Stomach (tissue), 4 donors: ENCODE measurements at regions not wholly inside any gene's neighbourhood (a gene's known extent, or its start where the extent isn't known, plus 50 kb on each side); places are given as distances from the start of the nearest gene placed in this dataset.

Experiments
- EP300 ChIP-seq: sonication (generic); formaldehyde crosslinking; IDR thresholded peaks from one replicate; pipeline ENCODE4 v1.6.1; 2017; ENCODE audit warnings: antibody characterized with exemption
- POLR2A ChIP-seq, 4 donors: fragments of 450-650 bp; IDR thresholded peaks; one replicate each; pipeline ENCODE4 v1.6.1; 2016; ENCODE audit warnings: antibody characterized with exemption in 4 of 4, control low read depth in 2 of 4, mild to moderate bottlenecking in 1 of 4, moderate library complexity in 1 of 4
- TF ChIP-seq, protein P1 (sequence below), 7 experiments: fragments of 450-650 bp in 4 of 7; fragments of 200-600 bp in 3 of 7; sonication (generic) in 3 of 7; IDR thresholded peaks; one replicate each; pipeline ENCODE4 v1.5.1; 2016 to 2019; ENCODE audit warnings: antibody characterized with exemption in 7 of 7, control low read depth in 2 of 7, mild to moderate bottlenecking in 1 of 7

DNA sequence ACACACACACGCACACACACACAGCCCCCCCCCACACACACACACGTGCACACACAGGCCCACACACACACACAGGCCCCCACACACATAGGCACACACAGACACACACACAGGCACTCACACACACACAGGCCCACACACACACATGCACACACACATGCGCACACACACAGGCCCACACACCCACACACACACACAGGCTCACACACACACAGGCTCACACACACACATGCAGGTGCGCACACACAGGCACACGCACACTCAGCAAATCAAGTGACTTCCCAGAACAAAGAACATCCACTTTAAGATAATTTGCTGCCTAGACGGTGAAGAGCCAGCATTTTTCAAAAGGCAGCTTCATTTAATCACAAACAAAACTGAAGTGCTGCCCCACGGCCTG lies 78.5 kb upstream of the FBRSL1 start:
- TF ChIP-seq POLR2A (IDR thresholded peaks at IDR 0.05) (no peak), EP300 (no peak)
- TF ChIP-seq, protein P1, sequence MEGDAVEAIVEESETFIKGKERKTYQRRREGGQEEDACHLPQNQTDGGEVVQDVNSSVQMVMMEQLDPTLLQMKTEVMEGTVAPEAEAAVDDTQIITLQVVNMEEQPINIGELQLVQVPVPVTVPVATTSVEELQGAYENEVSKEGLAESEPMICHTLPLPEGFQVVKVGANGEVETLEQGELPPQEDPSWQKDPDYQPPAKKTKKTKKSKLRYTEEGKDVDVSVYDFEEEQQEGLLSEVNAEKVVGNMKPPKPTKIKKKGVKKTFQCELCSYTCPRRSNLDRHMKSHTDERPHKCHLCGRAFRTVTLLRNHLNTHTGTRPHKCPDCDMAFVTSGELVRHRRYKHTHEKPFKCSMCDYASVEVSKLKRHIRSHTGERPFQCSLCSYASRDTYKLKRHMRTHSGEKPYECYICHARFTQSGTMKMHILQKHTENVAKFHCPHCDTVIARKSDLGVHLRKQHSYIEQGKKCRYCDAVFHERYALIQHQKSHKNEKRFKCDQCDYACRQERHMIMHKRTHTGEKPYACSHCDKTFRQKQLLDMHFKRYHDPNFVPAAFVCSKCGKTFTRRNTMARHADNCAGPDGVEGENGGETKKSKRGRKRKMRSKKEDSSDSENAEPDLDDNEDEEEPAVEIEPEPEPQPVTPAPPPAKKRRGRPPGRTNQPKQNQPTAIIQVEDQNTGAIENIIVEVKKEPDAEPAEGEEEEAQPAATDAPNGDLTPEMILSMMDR (IDR thresholded peaks at IDR 0.05), result no peak
